OCI-LY7 (cell line): ENCODE measurements at regions not wholly inside any gene's neighbourhood (a gene's known extent, or its start where the extent isn't known, plus 50 kb on each side); places are given as distances from the start of the nearest gene placed in this dataset.

Experiments
- BruUV-seq: library from RNA; stranded (reverse); fragments of 400-500 nt; replicated peaks from 2 replicates; lab custom pipeline; 2021; lab: Mats Ljungman, UMichigan
- CTCF ChIA-PET: fragments of 300-600 bp; sonication (Branson Sonifier 250); formaldehyde crosslinking; loops from one replicate; lab custom pipeline; 2022; ENCODE audit warnings: antibody characterized with exemption; ENCODE audit not compliant: unreplicated experiment; lab: Charles Lee
- POLR2A ChIA-PET: fragments of 300-600 bp; sonication (Branson Sonifier 250); formaldehyde crosslinking; loops from one replicate; lab custom pipeline; 2022; ENCODE audit warnings: antibody characterized with exemption; lab: Charles Lee
- DNase-seq: peaks from one replicate; pipeline ENCODE4 v3.0.0-alpha.2; 2015; ENCODE audit warnings: low spot score
- H2AFZ ChIP-seq: fragments of 200-600 bp; sonication (generic), shearing (Covaris generic); 2 replicates; pipeline ENCODE4 v1.6.1; 2014; ENCODE audit warnings: mild to moderate bottlenecking, antibody characterized with exemption, low read length, moderate library complexity
- H3K27ac ChIP-seq: fragments of 200-600 bp; sonication (generic); 2 replicates; pipeline ENCODE4 v1.5.1; 2014; ENCODE audit warnings: mixed run types, low read depth, mild to moderate bottlenecking, moderate library complexity, low read length, inconsistent platforms; ENCODE audit not compliant: poor library complexity, severe bottlenecking
- H3K36me3 ChIP-seq: fragments of 200-600 bp; sonication (generic); 2 replicates; pipeline ENCODE4 v1.6.1; 2014; ENCODE audit warnings: mild to moderate bottlenecking, antibody characterized with exemption, low read length, moderate library complexity, mixed read lengths; ENCODE audit not compliant: insufficient read depth
- H3K4me1 ChIP-seq: fragments of 200-600 bp; sonication (generic); 2 replicates; pipeline ENCODE4 v1.5.1; 2014; ENCODE audit warnings: mild to moderate bottlenecking, low read length; ENCODE audit not compliant: insufficient read depth, poor library complexity, severe bottlenecking
- H3K4me2 ChIP-seq: fragments of 200-600 bp; sonication (generic); 2 replicates; pipeline ENCODE4 v1.6.1; 2014; ENCODE audit warnings: mild to moderate bottlenecking, low read length
- H3K4me3 ChIP-seq: fragments of 200-600 bp; sonication (generic); 2 replicates; pipeline ENCODE4 v1.5.1; 2014; ENCODE audit warnings: mild to moderate bottlenecking, low read depth, low read length; ENCODE audit not compliant: poor library complexity, severe bottlenecking
- H3K79me2 ChIP-seq: fragments of 200-600 bp; sonication (generic); 2 replicates; pipeline ENCODE4 v1.6.1; 2016; ENCODE audit warnings: low read depth, mild to moderate bottlenecking, low read length, moderate library complexity, mixed read lengths; ENCODE audit not compliant: insufficient read depth
- H3K9me2 ChIP-seq: fragments of 200-600 bp; sonication (generic); 2 replicates; pipeline ENCODE4 v1.6.1; 2016; ENCODE audit warnings: mild to moderate bottlenecking, low read length, mixed read lengths; ENCODE audit not compliant: insufficient read depth
- H3K9me3 ChIP-seq: fragments of 200-600 bp; sonication (generic); 2 replicates; pipeline ENCODE4 v1.6.1; 2014; ENCODE audit warnings: mild to moderate bottlenecking, mixed run types, low read length, mixed read lengths
- H4K20me1 ChIP-seq: fragments of 200-600 bp; sonication (generic); 2 replicates; pipeline ENCODE4 v1.6.1; 2014; ENCODE audit warnings: mild to moderate bottlenecking, antibody characterized with exemption, low read length, moderate library complexity, mixed read lengths; ENCODE audit not compliant: insufficient read depth
- EZH2phosphoT487 ChIP-seq: fragments of 200-600 bp; sonication (generic); IDR thresholded peaks from 2 replicates; pipeline ENCODE4 v1.6.1; 2018; ENCODE audit warnings: low read depth, borderline replicate concordance, mild to moderate bottlenecking, mixed run types, antibody characterized with exemption, low read length, moderate library complexity, mixed read lengths
- intact Hi-C: fragments of 100-400 bp; cut with micrococcal nuclease; formaldehyde crosslinking; loops from one replicate; pipeline ENCODE4 v1.10.0; 2022; ENCODE audit not compliant: unreplicated experiment
- TF ChIP-seq, protein P1 (sequence below): fragments of 200-600 bp; sonication (generic); conservative IDR thresholded peaks from 2 replicates; pipeline ENCODE4 v1.5.1; 2014; ENCODE audit warnings: mild to moderate bottlenecking, antibody characterized with exemption, low read length, moderate library complexity, mixed read lengths

DNA sequence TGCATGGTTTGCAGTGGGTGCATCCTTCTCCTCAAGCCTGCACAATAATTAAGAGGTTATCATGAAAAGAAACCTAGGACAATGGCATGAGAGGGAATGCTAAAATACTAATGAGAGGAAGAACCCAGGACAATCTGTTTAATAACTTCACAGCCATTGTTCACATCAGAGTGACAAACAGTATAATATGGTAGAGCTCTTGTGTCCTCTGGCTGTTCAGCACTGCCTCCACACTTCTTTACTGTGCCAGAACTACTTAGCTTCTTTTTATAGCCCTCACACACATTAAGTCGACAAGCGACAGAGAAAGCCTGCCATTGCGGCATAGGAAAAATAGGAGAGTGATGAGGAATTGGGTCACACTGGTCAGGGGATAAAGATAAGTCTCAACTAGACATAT, 65.0 kb upstream of the MEIS2 start:
- no peak overlapping the region for H3K4me3 ChIP-seq
- no peaks in the 10 kb centered on the region for H3K79me2 ChIP-seq
- H3K4me1 ChIP-seq = no peaks in the 10 kb centered on the region
- TF ChIP-seq EZH2phosphoT487 = no peak
- TF ChIP-seq, protein P1, sequence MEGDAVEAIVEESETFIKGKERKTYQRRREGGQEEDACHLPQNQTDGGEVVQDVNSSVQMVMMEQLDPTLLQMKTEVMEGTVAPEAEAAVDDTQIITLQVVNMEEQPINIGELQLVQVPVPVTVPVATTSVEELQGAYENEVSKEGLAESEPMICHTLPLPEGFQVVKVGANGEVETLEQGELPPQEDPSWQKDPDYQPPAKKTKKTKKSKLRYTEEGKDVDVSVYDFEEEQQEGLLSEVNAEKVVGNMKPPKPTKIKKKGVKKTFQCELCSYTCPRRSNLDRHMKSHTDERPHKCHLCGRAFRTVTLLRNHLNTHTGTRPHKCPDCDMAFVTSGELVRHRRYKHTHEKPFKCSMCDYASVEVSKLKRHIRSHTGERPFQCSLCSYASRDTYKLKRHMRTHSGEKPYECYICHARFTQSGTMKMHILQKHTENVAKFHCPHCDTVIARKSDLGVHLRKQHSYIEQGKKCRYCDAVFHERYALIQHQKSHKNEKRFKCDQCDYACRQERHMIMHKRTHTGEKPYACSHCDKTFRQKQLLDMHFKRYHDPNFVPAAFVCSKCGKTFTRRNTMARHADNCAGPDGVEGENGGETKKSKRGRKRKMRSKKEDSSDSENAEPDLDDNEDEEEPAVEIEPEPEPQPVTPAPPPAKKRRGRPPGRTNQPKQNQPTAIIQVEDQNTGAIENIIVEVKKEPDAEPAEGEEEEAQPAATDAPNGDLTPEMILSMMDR = no peak
- H2AFZ ChIP-seq = no peak overlapping the region
- H3K9me3 ChIP-seq = no peaks in the 10 kb centered on the region
- H3K4me2 ChIP-seq = no peak overlapping the region
- H3K36me3 ChIP-seq = no peaks in the 10 kb centered on the region
- BruUV-seq = no TSS peak
- H4K20me1 ChIP-seq = no peaks in the 10 kb centered on the region
- POLR2A ChIA-PET = no interaction called here
- no peak overlapping the region for H3K27ac ChIP-seq
- no peaks in the 10 kb centered on the region for H3K9me2 ChIP-seq
- no peak for DNase-seq
- intact Hi-C loops = no loop called here
- CTCF ChIA-PET = no interaction called here

DNA sequence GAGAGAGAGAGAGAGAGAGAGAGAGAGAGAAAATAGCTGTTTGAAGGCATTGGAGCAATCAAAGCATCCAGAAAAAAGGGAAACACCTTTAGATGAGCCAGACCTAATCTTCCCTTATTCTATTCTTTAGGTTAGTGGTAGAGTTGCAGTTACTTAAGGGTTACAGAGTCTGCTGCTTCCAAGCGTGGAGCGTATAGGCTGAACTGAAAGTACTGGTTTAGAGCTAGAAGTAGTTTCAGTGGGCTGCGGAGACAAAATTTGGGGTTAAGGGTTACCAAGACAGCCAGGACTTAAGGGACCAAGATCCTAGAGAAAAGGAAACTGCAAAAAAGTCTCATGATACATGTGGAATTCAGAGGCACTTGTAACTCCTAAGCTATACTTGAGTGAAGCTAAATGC, 66.1 kb upstream of the MEIS2 start:
- Histone ChIP-seq H3K79me2 (no peaks in the 10 kb centered on the region), H3K27ac (no peak overlapping the region), H4K20me1 (no peaks in the 10 kb centered on the region), H3K4me3 (no peak overlapping the region), H2AFZ (no peak overlapping the region), H3K36me3 (no peaks in the 10 kb centered on the region), H3K4me1 (no peaks in the 10 kb centered on the region), H3K4me2 (no peak overlapping the region), H3K9me2 (no peaks in the 10 kb centered on the region), H3K9me3 (no peaks in the 10 kb centered on the region)
- no peak for TF ChIP-seq EZH2phosphoT487
- TF ChIP-seq, protein P1 = no peak
- ChIA-PET CTCF (no interaction called here), POLR2A (interaction anchor here (0.6 kb wide), 1 partner anchor 1295 kb away, joined by 3 read pairs; no protein-coding TSS in a partner anchor)
- BruUV-seq = no TSS peak
- no peak for DNase-seq
- intact Hi-C loops = no loop called here

DNA sequence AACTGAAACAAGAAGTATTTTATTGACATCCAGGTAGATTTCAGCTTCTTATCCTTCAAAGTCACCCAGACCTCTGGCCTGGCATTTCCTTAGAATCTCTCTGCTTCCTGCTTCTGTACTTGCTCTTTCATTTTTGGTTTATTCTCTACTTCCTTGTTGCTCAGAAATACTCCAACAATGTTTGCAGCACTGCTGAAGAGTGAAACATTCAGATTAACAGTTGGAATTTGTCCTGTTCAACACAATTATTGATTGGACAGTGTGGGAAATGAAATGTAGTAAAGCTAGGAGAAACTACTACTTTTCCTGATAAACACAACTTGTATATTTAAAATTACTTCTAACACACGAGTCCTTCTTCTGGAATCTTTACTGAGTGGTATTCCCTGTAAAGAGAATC, 81.0 kb upstream of the MEIS2 start:
- H3K79me2 ChIP-seq = no peaks in the 10 kb centered on the region
- H3K4me2 ChIP-seq = no peak overlapping the region
- no peaks in the 10 kb centered on the region for H3K9me3 ChIP-seq
- H3K36me3 ChIP-seq = no peaks in the 10 kb centered on the region
- H2AFZ ChIP-seq = no peak overlapping the region
- no peak overlapping the region for H3K27ac ChIP-seq
- no peaks in the 10 kb centered on the region for H3K9me2 ChIP-seq
- intact Hi-C loops = no loop called here
- H3K4me3 ChIP-seq = no peak overlapping the region
- no peak for DNase-seq
- BruUV-seq = no TSS peak
- ChIA-PET CTCF (no interaction called here), POLR2A (no interaction called here)
- no peak for TF ChIP-seq EZH2phosphoT487
- TF ChIP-seq, protein P1 = no peak
- no peaks in the 10 kb centered on the region for H3K4me1 ChIP-seq
- H4K20me1 ChIP-seq = no peaks in the 10 kb centered on the region
